GM21526 (cell line): ENCODE measurements at regions not wholly inside any gene's neighbourhood (a gene's known extent, or its start where the extent isn't known, plus 50 kb on each side); places are given as distances from the start of the nearest gene placed in this dataset.

Experiments
- ATAC-seq: cut with Tn5 transposase; IDR thresholded peaks from one replicate; pipeline ENCODE4 v1.9.1; 2021; ENCODE audit warnings: moderate library complexity; ENCODE audit not compliant: unreplicated experiment, low FRiP score

DNA sequence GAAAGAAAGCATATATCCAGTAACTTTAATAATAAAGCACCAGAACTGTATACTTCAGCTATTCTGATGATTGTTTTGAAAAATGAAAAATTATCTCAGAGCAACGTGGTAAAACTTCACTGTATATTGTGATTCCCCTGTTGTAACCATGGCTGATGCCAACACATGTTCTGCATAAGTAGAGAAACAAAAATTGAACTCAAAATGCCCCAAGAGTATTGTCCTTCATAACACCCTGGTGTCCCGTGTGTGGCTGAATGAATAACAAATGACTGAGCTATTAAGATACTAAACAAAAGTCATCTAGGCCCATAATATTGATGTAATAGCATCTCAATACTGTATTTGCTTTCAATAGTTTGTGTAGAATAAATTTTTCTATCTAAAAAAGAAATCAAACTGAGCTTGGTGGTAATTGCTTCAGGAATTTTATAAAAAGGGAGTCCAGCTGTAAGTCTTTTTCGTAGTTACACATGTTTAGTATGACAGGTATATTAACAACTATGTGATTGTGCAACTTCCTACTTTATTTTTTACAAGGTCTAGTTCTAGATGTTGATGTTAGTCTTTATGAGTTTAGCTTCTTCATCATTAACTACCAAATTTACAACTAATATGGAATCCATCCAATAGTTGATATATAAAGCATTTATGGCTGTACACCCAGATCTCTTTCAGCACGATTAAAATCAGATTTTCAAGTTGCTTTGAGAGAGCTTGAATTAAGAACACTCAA lies 623.8 kb upstream of the AGTR1 start:
- no peak for ATAC-seq

DNA sequence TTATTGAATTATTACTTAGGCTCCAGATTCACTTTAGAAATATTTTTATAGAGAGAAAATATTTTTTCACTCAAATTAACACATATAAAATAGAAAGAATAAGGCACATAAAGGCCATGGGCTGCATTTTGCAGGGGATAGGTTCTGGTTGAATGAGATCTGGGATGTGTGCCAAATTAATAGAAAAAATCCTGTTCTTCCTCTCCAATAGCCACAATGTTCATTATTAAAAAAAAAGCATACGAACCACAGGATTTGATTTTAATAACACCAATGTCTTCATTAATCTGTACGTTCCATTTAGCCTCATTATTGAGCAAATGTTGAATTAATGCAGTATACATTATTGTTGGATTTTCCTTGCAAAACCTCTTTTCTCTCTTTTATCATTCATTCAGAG lies 622.8 kb upstream of the AGTR1 start:
- no peak for ATAC-seq

DNA sequence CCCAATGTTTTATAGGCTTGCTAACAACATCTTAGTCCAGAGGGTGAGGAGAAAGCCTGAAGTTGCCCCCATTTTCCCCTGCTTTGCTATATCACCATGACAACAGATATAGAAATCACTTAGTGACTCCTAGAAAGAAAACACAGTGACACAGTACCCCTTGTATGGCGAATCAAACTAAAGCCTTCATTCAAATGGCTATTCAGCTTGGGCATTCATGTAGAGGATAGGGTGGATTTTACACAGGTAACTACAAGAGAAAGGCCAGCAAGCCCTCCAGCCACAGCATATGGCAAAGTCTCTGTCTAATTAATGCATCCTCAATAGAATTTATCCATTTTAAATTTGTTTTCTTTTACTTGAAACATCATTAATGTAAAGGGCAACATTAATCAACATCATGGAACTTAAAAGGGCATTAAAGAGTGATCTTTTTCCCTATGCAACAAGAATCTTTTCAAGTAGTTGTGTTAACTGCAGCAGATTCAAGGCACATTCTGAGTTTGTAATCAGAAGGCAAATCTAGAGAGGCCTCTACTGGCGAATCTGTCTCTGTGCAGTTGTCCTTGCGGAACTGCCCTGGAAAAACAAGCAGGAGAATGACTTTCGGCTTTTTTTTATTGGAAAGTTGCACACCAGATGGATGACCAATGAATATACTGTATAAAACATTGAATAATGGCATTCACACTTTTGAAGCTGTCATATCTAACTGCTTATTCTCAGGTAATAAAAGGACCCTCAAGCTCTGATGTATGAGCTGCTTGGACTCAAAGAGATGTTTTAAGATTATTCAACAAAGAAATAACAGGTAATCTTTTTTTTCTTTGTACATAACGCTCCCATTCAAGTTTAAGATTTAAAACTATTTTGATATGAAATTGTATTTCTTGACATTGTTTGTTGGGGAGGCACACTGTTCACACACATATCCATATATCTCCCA lies 621.7 kb upstream of the AGTR1 start:
- ATAC-seq: no peak

DNA sequence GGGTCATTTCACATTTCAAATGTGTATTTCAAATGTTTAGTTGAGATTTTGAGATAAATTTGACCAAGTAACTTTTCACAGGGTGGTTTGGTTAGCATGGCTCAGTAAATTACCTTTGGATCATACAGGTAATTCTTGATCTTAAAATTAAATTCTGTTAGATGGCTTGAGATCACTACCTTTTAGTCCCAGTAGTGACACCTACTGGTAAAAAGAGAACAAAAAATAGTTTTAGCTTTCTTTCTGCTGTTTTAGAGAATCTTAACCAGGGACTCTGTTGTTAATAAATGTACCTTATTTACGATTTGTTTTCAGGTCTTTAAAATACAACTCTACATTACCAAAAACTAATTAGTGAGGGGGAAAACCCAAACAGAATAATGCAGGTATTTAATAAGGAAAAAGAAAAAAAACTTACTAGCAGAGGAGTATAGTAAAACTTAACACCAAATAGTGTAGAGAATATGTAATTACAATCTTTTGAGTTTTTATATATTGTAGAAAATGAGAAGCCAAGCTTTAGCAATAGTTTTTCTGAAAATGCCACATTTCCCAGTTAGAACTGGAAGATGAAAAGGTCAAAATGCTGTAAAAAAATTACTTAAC lies 620.3 kb upstream of the AGTR1 start:
- ATAC-seq: no peak

DNA sequence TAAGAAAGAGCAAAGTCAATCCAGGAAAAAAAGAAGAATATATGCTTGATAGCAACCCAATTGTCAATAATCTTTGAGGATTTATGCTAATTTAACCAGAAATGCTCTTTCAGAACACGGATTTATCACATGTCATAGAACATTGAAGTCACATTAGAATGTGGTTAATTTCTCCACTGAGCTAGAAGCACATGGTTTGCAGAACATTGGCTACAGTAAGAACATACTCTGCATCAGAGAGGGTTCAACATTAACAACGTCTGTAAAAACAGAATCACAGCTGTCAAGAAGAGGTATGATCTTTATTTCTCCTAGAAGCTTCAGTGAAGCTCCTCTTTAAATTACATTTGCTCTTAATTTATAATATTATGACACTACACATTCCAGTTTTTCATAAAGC lies 619.7 kb upstream of the AGTR1 start:
- ATAC-seq: no peak

DNA sequence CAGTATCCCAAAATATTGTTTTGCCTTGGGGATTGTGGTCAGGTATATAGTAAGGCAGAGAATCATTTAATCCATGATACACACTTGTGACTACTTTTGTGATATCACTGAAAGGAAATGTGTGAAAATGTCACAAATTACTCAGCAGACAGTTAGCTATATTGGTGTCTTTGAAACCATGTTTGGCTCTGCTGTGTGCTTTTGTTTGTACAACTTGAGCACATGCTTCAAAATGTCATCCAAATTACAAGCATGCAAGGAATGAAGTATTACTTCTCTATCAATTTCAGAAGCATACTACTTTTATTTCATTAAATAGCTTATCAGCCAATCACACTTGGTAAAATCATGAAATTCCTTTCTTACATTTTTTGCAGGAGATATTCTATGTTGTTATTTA lies 619.0 kb upstream of the AGTR1 start:
- ATAC-seq: no peak

DNA sequence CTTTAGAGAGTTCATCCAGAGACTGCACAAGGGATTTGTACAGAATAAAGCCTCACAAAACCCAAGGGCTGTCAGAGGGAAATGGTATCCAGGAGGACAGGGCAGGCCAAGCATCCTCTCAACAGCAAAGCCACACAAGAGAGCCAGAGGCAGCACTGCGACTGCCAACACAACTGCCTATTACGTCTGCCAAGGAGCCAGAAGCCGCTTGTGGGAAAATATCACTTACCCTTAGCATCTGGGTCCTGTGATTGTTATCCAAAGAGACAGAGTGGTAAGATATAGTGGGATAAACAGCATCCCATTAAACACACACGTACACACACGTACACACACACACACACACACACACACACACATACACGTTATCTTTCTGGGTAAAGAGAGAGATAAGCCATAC lies 618.3 kb upstream of the AGTR1 start:
- no peak for ATAC-seq

DNA sequence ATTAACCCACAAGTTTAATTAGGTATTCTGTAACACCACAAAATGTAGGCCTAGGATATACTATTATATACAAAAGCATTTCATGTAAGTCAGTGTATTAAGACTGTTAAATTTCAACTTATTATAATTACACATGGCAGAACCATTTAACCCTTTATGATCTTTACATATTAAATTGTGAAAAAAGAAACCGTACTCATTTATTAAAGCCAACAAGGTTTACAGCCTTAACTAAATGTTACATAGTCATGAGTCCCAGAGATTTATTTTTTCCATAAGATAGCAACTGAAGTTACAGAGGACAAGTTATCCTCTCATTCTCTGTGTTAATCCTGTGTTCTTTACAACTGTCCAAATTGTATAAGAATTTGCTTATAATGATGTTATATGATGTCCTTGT lies 615.8 kb upstream of the AGTR1 start:
- ATAC-seq: no peak

DNA sequence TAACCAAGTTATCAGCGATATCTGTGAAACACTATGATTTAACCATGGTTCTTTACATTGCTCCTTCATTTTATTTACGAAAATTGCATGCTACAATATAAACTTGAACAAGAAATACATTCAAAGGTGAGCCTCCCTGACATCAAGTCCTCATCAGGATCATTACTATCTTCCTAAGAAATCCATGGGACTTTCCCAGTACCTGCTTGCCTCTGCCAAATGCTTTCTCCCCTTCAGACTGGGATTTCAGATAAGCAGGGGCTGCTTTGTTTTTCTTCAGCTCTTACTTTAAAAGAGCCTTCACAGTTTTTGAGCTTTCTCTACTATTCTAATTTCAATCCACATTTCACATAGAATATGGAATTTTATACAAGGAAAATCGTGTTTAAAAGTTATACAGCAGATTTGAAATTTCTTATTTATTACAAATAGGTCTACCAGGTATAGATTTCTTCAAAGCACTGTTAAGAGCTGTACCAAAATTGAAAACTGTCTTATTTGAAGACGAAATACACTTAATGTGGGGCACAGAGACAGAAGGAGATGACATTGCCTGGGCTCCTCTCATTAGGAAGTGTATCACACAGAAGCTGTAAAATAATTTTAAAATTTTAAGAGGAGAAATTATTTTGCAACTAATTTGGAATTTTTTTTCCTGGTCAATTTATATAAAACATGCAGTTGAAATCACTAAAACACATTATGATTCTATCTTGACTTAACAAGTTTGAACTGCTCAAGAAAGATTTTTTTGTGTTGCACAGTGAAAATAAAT lies 615.0 kb upstream of the AGTR1 start:
- ATAC-seq: no peak

DNA sequence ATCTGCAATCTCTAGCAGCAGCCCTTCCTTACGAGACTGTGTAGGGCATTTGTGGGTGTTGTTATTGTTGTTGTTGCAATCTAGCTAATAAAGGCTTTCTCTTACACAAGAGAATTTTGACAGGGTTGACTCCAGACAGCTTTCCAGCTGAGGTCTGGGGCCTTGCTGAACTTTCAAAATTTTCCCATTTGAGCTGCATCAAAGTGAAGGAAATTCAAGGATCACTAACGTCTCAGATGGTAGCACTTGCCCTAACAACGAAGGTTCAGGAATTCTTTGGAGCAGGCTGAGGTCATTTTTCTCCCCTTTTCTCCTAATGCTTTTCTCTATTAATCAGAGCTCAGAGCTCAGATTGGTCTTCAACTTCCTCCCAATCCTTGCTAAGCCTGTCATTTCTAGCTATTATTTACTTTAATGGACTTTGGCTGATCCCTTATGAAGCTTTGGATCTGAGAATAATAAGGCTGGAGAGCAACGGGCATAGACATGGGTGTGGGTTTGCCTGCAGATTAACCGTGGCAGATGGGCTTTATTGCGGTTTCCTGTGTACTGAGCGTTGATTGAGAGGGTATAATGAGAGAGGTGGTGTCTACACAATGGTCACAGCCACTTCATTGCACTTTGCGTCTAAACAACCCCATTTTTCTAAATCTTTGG lies 614.0 kb upstream of the AGTR1 start:
- ATAC-seq: no peak

DNA sequence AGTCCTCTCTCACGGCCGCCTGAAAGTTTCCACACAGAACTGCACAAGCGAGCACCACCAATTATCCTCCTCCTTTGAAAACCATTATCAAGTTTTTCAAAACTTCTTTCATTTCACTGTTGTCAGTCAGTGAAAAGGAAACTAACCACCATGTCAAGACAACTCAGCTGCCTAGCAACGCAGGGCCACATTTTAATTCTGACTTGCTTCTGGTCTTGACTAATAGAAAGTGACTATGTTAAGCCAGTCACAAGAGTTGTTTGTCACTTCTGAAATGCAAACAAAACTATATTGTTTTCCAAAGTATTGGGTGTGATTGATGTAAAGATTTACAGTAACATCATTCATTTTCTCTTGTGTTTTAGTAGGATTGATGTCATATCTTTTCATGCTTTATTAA lies 612.8 kb upstream of the AGTR1 start:
- ATAC-seq: peak; percentile 81

DNA sequence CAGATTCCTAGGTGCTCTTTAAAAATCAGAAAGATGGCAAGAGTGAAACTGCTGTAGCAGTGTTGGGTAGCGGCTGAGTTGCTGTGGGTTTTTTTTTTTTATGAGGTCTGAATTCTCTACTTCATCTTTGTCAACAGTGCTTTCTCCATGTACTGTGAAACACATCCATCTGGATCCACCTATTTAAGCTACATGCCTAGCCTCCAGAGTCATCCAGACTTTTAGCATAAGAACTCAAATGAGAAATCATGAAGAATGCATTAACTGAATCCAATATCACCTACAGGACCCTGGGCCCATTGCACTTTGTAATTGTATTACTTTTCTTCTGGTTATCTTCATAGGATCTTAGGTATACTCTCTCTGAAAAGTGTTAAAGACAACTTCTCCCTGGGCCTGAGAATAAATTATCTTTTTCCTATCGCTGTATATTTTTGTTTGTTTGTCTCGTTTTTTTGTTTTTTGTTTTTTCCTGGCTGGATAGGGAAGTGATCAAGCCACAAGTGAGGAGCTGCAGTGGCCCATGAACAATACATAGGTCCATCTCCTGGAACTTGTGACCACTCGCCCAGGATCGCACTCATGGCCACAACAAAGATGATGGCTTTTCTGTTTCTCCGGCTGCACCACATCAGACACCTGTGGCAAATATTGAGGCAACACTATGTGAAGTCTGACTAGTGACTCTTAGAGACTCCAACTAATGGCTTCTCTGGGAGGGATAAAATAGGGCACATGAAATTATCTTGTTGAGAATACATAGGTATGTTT lies 609.9 kb upstream of the AGTR1 start:
- ATAC-seq: no peak

DNA sequence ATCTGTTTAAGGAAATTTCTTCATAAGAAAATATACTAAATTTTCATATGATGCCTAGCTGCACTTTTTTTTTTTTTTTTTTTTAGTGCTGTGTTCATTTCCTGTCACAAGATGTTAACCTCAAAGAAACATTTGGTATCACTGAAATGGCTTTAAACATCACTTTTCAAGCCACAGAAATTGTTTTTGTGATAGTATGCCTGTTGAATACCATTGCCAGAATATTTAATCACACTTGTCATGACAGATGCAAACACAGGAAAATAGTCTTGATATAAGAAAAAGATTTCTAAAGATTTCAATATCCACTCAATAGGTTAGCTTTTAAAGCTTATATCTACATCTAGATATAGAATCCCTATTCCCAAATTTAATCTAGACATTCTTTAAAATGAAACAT lies 608.5 kb upstream of the AGTR1 start:
- no peak for ATAC-seq

DNA sequence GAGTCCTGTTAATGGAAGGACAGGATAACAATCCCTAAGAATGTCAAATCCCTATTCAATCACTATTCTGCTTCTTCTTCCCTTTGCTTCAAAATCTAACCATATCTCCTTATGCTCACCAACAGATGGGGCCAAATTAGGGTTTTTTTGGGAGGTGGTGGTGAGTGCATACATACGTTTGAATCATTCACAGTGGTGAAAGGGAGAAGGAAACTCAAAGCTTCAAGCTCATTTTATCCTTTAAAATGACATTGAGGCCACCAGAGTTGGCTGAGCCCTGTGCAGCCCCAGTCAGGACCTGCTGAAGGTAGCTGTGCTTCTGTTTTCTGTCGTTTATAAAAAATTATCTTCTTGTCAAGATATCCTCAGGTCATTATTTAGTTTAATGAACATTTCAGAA lies 607.5 kb upstream of the AGTR1 start:
- no peak for ATAC-seq

DNA sequence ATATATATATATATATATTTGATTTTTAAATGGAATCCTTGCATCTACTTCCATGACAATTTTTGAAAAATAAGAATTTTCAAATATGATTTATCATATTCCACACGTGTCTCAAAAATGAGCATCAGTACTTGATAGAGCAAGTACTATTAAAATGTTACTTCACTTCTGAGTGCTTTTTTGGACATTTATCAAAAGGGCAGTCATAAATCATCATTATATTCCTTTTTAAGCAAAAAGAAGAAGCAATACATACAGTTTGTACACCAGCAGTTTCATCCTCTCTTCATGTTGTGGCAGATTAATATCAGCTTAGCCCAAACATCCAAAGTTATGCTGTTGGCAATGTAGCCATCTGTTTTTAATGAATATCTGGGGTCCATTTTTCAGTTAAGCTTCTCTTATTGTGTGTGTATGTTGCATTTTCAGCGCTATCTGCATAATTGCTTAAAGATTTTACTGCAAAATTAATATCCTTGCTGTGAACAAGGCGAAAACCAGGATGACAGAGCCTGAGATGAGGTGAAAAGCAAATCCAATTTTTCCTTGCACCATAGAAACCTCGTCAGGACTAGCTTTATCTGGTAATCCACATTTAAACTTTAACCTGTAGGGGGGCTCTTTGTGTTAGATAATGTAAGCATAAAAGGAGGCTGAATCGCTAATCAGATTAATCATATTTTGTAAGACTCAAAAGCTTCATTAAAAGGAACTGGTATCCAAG lies 604.9 kb upstream of the AGTR1 start:
- ATAC-seq: no peak

DNA sequence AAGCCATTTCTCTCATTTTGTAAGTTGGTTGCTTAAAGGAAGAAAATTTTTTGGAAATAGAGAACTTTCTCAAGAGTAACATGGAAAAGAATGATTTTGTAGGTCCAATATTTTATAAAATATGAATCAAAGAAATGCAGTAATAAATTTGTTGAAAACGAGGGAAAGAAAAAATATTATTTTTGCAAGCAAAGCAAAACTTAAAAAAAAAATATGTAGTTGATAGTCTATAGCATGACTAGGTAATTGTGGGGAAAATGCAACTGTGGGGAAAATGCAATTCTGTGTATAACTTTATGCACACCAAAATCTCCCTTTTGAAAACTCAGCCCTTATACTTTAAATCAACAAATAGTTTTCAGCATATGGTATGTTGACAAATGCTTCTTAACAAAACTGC lies 604.0 kb upstream of the AGTR1 start:
- no peak for ATAC-seq

DNA sequence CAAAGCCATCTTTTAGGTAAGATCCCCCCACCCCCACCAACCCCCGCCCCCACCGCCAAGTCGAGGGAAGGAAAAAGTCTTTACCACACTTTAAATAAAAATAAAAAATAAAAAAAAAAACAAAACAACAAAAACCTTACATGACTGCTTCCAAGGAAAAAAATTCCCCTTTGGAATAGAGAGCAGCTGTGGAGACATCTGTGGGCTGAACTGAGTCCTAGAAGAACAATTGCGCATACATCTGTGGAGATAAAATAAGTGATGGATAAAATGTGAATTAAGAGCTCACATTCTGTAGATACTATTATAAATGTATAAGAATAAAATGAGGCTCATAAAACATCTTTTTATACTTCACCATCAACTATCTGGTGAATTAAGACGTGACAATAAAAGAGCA lies 601.7 kb upstream of the AGTR1 start:
- no peak for ATAC-seq

DNA sequence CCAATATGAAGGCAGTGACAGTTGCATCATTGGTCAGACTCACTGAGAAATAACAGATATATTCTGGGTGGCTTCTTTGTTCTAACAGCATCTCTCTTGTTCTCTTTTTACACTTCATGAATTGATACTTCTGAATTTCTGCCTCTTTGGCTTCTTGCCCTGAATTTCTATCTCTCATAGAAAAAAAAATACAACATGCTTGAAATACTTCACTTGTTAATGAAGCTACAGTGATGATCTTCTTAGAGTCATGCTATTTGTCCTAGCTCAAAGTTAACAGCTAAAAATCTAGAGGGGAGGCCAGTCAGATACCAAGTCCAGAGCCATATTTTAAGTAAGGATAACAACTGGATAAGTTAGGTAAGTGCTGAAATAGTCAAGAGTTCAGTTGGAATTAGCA lies 597.2 kb upstream of the AGTR1 start:
- ATAC-seq: no peak

DNA sequence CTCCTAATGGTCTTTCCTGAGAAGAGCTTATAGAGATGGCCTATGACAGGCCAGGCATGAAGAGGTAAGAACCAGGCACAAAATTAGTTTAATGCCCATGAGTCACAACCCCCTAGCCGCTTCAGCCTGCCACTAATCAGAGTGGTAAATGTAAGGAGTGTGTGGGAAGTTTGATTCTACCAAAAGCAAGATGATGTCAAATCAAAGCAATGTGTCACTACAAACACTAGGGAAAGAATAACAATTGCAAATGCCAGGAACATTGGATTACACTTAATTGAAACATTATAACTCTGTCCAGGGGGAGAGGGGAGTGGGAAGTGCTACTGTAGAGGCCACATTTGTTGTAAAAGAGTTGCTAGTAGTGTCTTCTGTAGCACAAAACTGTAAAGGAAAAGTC lies 596.6 kb upstream of the AGTR1 start:
- ATAC-seq: no peak
